HL-60 (cell line): ENCODE measurements at regions not wholly inside any gene's neighbourhood (a gene's known extent, or its start where the extent isn't known, plus 50 kb on each side); places are given as distances from the start of the nearest gene placed in this dataset.

ENCODE experiments used
- GABPA ChIP-seq: IDR thresholded peaks from 2 replicates; pipeline ENCODE4 v1.6.1; 2012; ENCODE audit warnings: low read depth
- TF ChIP-seq, protein P1 (sequence below): IDR thresholded peaks from 2 replicates; pipeline ENCODE4 v1.6.1; 2012; ENCODE audit warnings: low read depth; ENCODE audit not compliant: insufficient replicate concordance

DNA sequence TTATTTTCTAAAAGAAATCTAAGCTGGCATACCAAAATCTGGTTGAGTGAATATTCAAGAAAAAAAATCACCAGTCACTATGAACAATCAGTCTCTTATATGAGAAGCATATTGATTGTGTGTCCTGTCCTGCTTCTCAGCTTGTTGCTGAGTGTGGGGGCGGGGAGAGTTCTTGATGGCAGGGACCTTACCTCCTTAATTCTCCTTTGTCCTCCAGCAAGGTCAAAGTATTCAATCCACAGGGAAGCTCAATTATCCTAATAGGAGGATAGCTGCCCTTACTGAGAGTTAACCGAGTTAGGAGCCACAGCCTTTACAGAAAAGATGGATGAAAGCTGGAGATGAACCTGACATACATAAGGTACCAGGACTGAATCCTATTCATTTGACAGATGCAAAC is 154.0 kb downstream of the LY86 start:
- TF ChIP-seq, protein P1, sequence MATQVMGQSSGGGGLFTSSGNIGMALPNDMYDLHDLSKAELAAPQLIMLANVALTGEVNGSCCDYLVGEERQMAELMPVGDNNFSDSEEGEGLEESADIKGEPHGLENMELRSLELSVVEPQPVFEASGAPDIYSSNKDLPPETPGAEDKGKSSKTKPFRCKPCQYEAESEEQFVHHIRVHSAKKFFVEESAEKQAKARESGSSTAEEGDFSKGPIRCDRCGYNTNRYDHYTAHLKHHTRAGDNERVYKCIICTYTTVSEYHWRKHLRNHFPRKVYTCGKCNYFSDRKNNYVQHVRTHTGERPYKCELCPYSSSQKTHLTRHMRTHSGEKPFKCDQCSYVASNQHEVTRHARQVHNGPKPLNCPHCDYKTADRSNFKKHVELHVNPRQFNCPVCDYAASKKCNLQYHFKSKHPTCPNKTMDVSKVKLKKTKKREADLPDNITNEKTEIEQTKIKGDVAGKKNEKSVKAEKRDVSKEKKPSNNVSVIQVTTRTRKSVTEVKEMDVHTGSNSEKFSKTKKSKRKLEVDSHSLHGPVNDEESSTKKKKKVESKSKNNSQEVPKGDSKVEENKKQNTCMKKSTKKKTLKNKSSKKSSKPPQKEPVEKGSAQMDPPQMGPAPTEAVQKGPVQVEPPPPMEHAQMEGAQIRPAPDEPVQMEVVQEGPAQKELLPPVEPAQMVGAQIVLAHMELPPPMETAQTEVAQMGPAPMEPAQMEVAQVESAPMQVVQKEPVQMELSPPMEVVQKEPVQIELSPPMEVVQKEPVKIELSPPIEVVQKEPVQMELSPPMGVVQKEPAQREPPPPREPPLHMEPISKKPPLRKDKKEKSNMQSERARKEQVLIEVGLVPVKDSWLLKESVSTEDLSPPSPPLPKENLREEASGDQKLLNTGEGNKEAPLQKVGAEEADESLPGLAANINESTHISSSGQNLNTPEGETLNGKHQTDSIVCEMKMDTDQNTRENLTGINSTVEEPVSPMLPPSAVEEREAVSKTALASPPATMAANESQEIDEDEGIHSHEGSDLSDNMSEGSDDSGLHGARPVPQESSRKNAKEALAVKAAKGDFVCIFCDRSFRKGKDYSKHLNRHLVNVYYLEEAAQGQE, result no peak
- no peak for TF ChIP-seq GABPA
